HepG2 (cell line): ENCODE measurements at regions not wholly inside any gene's neighbourhood (a gene's known extent, or its start where the extent isn't known, plus 50 kb on each side); places are given as distances from the start of the nearest gene placed in this dataset.

Experiments used
- ATAC-seq: fragments of 200-7000 bp; cut with Tn5 transposase; 3 replicates; pipeline ENCODE4 v1.9.1; 2020; ENCODE audit warnings: mild to moderate bottlenecking, moderate library complexity
- BruUV-seq: library from RNA; stranded (reverse); fragments of 400-500 nt; replicated peaks from 2 replicates; lab custom pipeline; 2021; lab: Mats Ljungman, UMichigan
- CTCF ChIA-PET: fragments of 300-600 bp; formaldehyde crosslinking; extraction: SDS; loops from one replicate; lab custom pipeline; 2021; ENCODE audit warnings: low total read pairs, inconsistent platforms, low intra/inter-chr PET ratio; lab: Yijun Ruan, JAX
- POLR2A ChIA-PET: fragments of 350-600 bp; sonication (Branson Sonifier 250); formaldehyde crosslinking; loops from one replicate; lab custom pipeline; 2020; ENCODE audit warnings: antibody characterized with exemption, inconsistent platforms; lab: Yijun Ruan, JAX
- DNase-seq: peaks from one replicate; pipeline ENCODE4 v3.0.0-alpha.2; 2015; ENCODE audit warnings: low spot score
- FAIRE-seq: peaks from 3 replicates; lab custom pipeline; 2011; peaks lifted over from hg19 to GRCh38; lab: Jason Lieb, UNC
- H2AFZ ChIP-seq: one replicate; pipeline ENCODE4 v1.6.1; 2011; ENCODE audit warnings: low read length, inconsistent platforms
- H3K27ac ChIP-seq: fragments of 300-600 bp; 3 replicates; pipeline ENCODE4 v1.8.0; 2011; ENCODE audit warnings: mixed run types, mild to moderate bottlenecking, mixed read lengths, low read length, inconsistent platforms; ENCODE audit not compliant: insufficient read depth; ENCODE audit errors: extremely low read length
- H3K27me3 ChIP-seq, 2 experiments: fragments of 200-600 bp in 1 of 2; 2 replicates in 1 of 2; 3 replicates in 1 of 2; pipeline versions ENCODE4 v1.6.0 to v1.8.0; 2011; ENCODE audit warnings: low read length in 2 of 2, mild to moderate bottlenecking in 2 of 2, moderate library complexity in 2 of 2, inconsistent platforms in 1 of 2; ENCODE audit not compliant: insufficient read depth in 2 of 2, control insufficient read depth in 1 of 2
- H3K36me3 ChIP-seq, 2 experiments: fragments of 200-600 bp in 1 of 2; replicated peaks in 1 of 2; 2 replicates in 1 of 2; 3 replicates in 1 of 2; pipeline versions ENCODE4 v1.5.1 to v1.8.0; 2011; ENCODE audit warnings: low read length in 2 of 2, inconsistent platforms in 1 of 2; ENCODE audit not compliant: insufficient read depth in 2 of 2, control insufficient read depth in 1 of 2
- H3K4me1 ChIP-seq: 2 replicates; pipeline ENCODE4 v1.5.1; 2012; ENCODE audit warnings: low read length, inconsistent platforms; ENCODE audit not compliant: insufficient read depth
- H3K4me2 ChIP-seq: 2 replicates; pipeline ENCODE4 v1.6.0; 2011; ENCODE audit warnings: low read depth, low read length, inconsistent platforms
- H3K4me3 ChIP-seq, 3 experiments: fragments of 200-600 bp in 1 of 3; sonication (generic), shearing (Covaris generic) in 1 of 3; replicated peaks in 1 of 3; 2 replicates each; pipeline ENCODE4 v1.5.1; 2011 to 2016; ENCODE audit warnings: low read length in 3 of 3, inconsistent platforms in 2 of 3, low read depth in 2 of 3, mild to moderate bottlenecking in 2 of 3, control low read depth in 1 of 3, mixed read lengths in 1 of 3; ENCODE audit not compliant: insufficient read depth in 1 of 3
- H3K79me2 ChIP-seq: one replicate; pipeline ENCODE4 v1.6.1; 2011; ENCODE audit warnings: low read length, inconsistent platforms; ENCODE audit not compliant: insufficient read depth
- H3K9ac ChIP-seq: 2 replicates; pipeline ENCODE4 v1.6.0; 2011; ENCODE audit warnings: mild to moderate bottlenecking, low read depth, low read length, inconsistent platforms; ENCODE audit not compliant: insufficient read depth
- H3K9me3 ChIP-seq: 2 replicates; pipeline ENCODE4 v1.5.1; 2012; ENCODE audit warnings: mild to moderate bottlenecking, low read length
- H4K20me1 ChIP-seq: 2 replicates; pipeline ENCODE4 v1.6.0; 2011; ENCODE audit warnings: inconsistent platforms, mild to moderate bottlenecking, low read length, moderate library complexity; ENCODE audit not compliant: insufficient read depth
- ARHGAP35 ChIP-seq: sonication (generic); formaldehyde crosslinking; IDR thresholded peaks from 2 replicates; pipeline ENCODE4 v1.9.0; 2022; ENCODE audit warnings: mild to moderate bottlenecking, inconsistent platforms, moderate library complexity, missing genetic modification reagents, borderline replicate concordance
- ERF ChIP-seq: IDR thresholded peaks from 2 replicates; pipeline ENCODE4 v1.6.1; 2018; ENCODE audit warnings: missing biosample characterization, missing genetic modification reagents
- GABPA ChIP-seq, 2 experiments: IDR thresholded peaks; 2 replicates each; pipeline ENCODE4 v1.6.1; 2011 to 2016; ENCODE audit warnings: low read depth in 2 of 2, low read length in 1 of 2, missing biosample characterization in 1 of 2, missing genetic modification characterization in 1 of 2
- MTA1 ChIP-seq: sonication (generic); formaldehyde crosslinking; IDR thresholded peaks from 2 replicates; pipeline ENCODE4 v1.4.0; 2020; ENCODE audit warnings: missing genetic modification reagents, mild to moderate bottlenecking, borderline replicate concordance
- ZIK1 ChIP-seq: sonication (generic); formaldehyde crosslinking; IDR thresholded peaks from 2 replicates; pipeline ENCODE4 v1.5.0; 2020; ENCODE audit warnings: mild to moderate bottlenecking, low read depth, missing genetic modification reagents, borderline replicate concordance
- ZNF841 ChIP-seq: sonication (generic); formaldehyde crosslinking; IDR thresholded peaks from 2 replicates; pipeline ENCODE4 v1.8.1; 2023; ENCODE audit warnings: missing genetic modification reagents, borderline replicate concordance
- WGBS: methylation state at CpG from one replicate; pipeline ENCODE4 v1.1.6; 2017; ENCODE audit warnings: low lambda C conversion rate; 5-methylcytosine and 5-hydroxymethylcytosine counted together
- in situ Hi-C: cut with HindIII; loops from 2 replicates; pipeline ENCODE4 v1.10.0; 2017; ENCODE audit warnings: low pct_unique_long_range_greater_than_20kb; ENCODE audit not compliant: extremely low pct_ligation_motif_present
- intact Hi-C: fragments of 100-400 bp; cut with micrococcal nuclease; formaldehyde crosslinking; loops from one replicate; pipeline ENCODE4 v1.10.0; 2022; ENCODE audit not compliant: unreplicated experiment
- TF ChIP-seq, protein P1 (sequence below): conservative IDR thresholded peaks from 2 replicates; pipeline ENCODE4 v1.6.1; 2018; ENCODE audit warnings: missing genetic modification reagents

DNA sequence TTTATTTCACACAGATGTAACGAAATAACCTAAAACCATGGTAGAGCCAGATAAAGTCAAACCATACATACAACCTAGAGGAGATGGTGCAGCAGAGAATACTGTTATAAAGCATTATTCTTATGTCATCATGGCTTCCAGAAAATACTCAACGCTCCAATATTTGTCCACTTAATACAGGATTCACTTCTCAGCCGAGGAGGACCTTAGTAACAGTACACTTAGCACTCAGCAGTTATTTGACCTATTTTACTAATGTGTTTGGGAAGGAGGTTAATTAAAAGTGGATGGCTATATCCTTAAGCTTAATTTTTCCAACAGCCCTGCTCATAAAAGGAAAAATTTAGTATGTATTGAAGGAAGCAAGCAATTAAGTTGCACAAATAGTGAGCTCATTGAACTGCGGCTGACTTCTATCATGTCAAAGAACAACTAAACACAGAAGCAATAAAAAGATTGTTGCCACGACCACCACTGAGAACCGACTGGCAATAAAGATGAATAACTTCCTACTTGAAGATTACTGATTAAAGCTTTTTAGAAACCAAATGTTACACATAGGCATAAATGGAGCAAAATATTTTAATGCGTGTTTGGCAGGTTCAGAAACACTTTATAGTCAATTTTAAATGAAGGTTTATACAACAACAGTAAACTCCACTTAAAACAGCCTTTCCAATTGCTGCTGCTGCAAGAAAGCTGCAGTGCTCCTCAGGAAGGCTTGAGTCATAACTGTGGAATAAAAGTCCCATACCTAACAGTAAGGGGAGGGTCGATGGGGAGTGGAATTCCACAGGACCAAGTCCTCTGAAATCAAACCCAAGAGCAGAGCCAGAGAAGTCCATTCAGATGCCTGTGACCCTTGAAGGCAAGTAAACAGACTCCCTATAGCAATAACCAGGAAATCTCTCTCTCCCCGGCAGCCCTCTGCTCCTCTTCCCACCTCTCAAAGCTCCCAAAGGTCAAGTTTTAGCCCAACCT lies 218.9 kb upstream of the CDKN3 start:
- ChIA-PET CTCF (no interaction called here), POLR2A (interaction anchor here (1.2 to 1.5 kb wide), 4 partner anchors 10 to 224 kb away, joined by 3 to 6 read pairs (median 6); partner anchors contain the start of gene BMP4)
- Histone ChIP-seq H3K4me3 (no peak overlapping the region), H3K27ac (no peak overlapping the region), H3K4me2 (no peak overlapping the region), H4K20me1 (no peaks in the 10 kb centered on the region), H2AFZ (no peak overlapping the region), H3K9me3 (no peaks in the 10 kb centered on the region), H3K27me3 (no peaks in the 10 kb centered on the region), H3K9ac (no peak overlapping the region), H3K4me1 (peaks cover 75% of the 10 kb centered on the region), H3K36me3 (no peaks in the 10 kb centered on the region), H3K79me2 (no peaks in the 10 kb centered on the region)
- no TSS peak for BruUV-seq
- no peak for TF ChIP-seq ARHGAP35 (CRISPR knock-in tag)
- no peak for TF ChIP-seq ERF
- TF ChIP-seq, protein P1, sequence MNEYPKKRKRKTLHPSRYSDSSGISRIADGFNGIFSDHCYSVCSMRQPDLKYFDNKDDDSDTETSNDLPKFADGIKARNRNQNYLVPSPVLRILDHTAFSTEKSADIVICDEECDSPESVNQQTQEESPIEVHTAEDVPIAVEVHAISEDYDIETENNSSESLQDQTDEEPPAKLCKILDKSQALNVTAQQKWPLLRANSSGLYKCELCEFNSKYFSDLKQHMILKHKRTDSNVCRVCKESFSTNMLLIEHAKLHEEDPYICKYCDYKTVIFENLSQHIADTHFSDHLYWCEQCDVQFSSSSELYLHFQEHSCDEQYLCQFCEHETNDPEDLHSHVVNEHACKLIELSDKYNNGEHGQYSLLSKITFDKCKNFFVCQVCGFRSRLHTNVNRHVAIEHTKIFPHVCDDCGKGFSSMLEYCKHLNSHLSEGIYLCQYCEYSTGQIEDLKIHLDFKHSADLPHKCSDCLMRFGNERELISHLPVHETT: no peak
- TF ChIP-seq ZIK1 (CRISPR knock-in tag): no peak
- no peak for TF ChIP-seq MTA1
- no peak for TF ChIP-seq ZNF841 (CRISPR knock-in tag)
- TF ChIP-seq GABPA (IDR thresholded peaks at IDR 0.05; ENCODE audit: low read depth, low read length): no peak
- no peak for TF ChIP-seq GABPA (CRISPR knock-in tag; IDR thresholded peaks at IDR 0.05; ENCODE audit: low read depth)
- DNase-seq (no peak), ATAC-seq (no peak), FAIRE-seq (no peak)
- in situ Hi-C loops (loop anchor here (5.0 kb wide), 1 partner anchor 221 kb away; the partner anchor contains the start of gene BMP4), intact Hi-C loops (loop anchor here (5.0 kb wide), 1 partner anchor 566 kb away; no protein-coding TSS in a partner anchor)
- 86% methylated on average over 9 of the region's 9 CpGs for WGBS
